PFSK-1 (cell line): ENCODE measurements at regions not wholly inside any gene's neighbourhood (a gene's known extent, or its start where the extent isn't known, plus 50 kb on each side); places are given as distances from the start of the nearest gene placed in this dataset.

Experiments used
- FOXP2 ChIP-seq: optimal IDR thresholded peaks from 2 replicates; pipeline ENCODE3; 2011; ENCODE audit warnings: borderline replicate concordance, control low read depth, inconsistent platforms; ENCODE audit not compliant: insufficient read depth; ENCODE audit errors: extremely low read length, extremely low read depth
- POLR2AphosphoS5 ChIP-seq: IDR thresholded peaks from 2 replicates; pipeline ENCODE4 v1.6.1; 2012; ENCODE audit warnings: low read depth, mild to moderate bottlenecking, control low read depth, low read length, moderate library complexity
- REST ChIP-seq, 2 experiments: IDR thresholded peaks; 2 replicates each; pipeline versions ENCODE4 v1.6.1 to v1.8.0; 2011 to 2012; ENCODE audit warnings: low read depth in 2 of 2, low read length in 2 of 2, control low read depth in 1 of 2, inconsistent platforms in 1 of 2, mild to moderate bottlenecking in 1 of 2, moderate library complexity in 1 of 2; ENCODE audit not compliant: insufficient read depth in 1 of 2
- SIN3A ChIP-seq: IDR thresholded peaks from 2 replicates; pipeline ENCODE4 v1.6.1; 2012; ENCODE audit warnings: mild to moderate bottlenecking, low read length, moderate library complexity, borderline replicate concordance; ENCODE audit not compliant: insufficient read depth
- TAF1 ChIP-seq: IDR thresholded peaks from 2 replicates; pipeline ENCODE4 v1.6.1; 2012; ENCODE audit warnings: low read length, control low read depth, borderline replicate concordance; ENCODE audit not compliant: insufficient read depth

GRCh38 chr5:73394610-73395009 is 54.0 kb downstream of the FOXD1 start:
- TF ChIP-seq POLR2AphosphoS5 (no peak), REST (IDR thresholded peaks at IDR 0.05; ENCODE audit: insufficient read depth in 1 of 2, low read depth in 2 of 2, low read length in 2 of 2) (peak in 1 of 2 experiments; percentile 74; a peak in 2 of 4 replicates), TAF1 (no peak), SIN3A (no peak), FOXP2 (no peak)
